Right lobe of liver (tissue), 4 donors: ENCODE measurements at regions not wholly inside any gene's neighbourhood (a gene's known extent, or its start where the extent isn't known, plus 50 kb on each side); places are given as distances from the start of the nearest gene placed in this dataset.

Source experiments
- CTCF ChIP-seq, 4 donors: fragments of 200-600 bp in 3 of 4; fragments of 450-650 bp in 1 of 4; IDR thresholded peaks; one replicate each; pipeline versions ENCODE4 v1.5.1 to v1.8.0; 2016 to 2022; ENCODE audit warnings: antibody characterized with exemption in 4 of 4, mild to moderate bottlenecking in 2 of 4
- POLR2A ChIP-seq: fragments of 450-650 bp; IDR thresholded peaks from one replicate; pipeline ENCODE4 v1.6.1; 2017; ENCODE audit warnings: antibody characterized with exemption, mild to moderate bottlenecking
- donor health status: DM: no; HTN: no; CAD: no.
- donor health status: DM: no; HTN: no; CAD: no.
- donor health status: DM: no; HTN: yes; CAD: no.

- TF ChIP-seq CTCF (IDR thresholded peaks at IDR 0.05) = no peak
- no peak for TF ChIP-seq POLR2A
Observed at GRCh38 chr11:88015170-88015569, 160.1 kb downstream of the RAB38 start.
